GM21447 (cell line): ENCODE measurements at regions not wholly inside any gene's neighbourhood (a gene's known extent, or its start where the extent isn't known, plus 50 kb on each side); places are given as distances from the start of the nearest gene placed in this dataset.

Experiments
- ATAC-seq: cut with Tn5 transposase; IDR thresholded peaks from one replicate; pipeline ENCODE4 v1.9.1; 2021; ENCODE audit not compliant: unreplicated experiment

- ATAC-seq: no peak
These were observed 293.6 kb downstream of the SOX11 start for GRCh38 chr2:5985536-5986385.

GRCh38 chr2:5986801-5987787 lies 294.9 kb downstream of the SOX11 start:
- no peak for ATAC-seq

- no peak for ATAC-seq
These were observed 295.9 kb downstream of the SOX11 start for GRCh38 chr2:5988120-5988519.

- ATAC-seq: no peak
These were observed 297.9 kb downstream of the SOX11 start for GRCh38 chr2:5990086-5990485.

GRCh38 chr2:5991305-5991968 lies 299.3 kb downstream of the SOX11 start:
- no peak for ATAC-seq

GRCh38 chr2:5995832-5996231 lies 303.6 kb downstream of the SOX11 start:
- ATAC-seq: no peak

GRCh38 chr2:6008186-6008585 lies 316.0 kb downstream of the SOX11 start:
- ATAC-seq: no peak

GRCh38 chr2:6008726-6009125 lies 316.5 kb downstream of the SOX11 start:
- ATAC-seq: no peak

- no peak for ATAC-seq
These were observed 318.0 kb downstream of the SOX11 start for GRCh38 chr2:6010163-6010562.

- no peak for ATAC-seq
These were observed 319.7 kb downstream of the SOX11 start for GRCh38 chr2:6011921-6012320.

GRCh38 chr2:6017736-6018286 lies 325.6 kb downstream of the SOX11 start:
- no peak for ATAC-seq

- ATAC-seq: no peak
These were observed 332.0 kb downstream of the SOX11 start for GRCh38 chr2:6024229-6024628.

- no peak for ATAC-seq
These were observed 332.6 kb downstream of the SOX11 start for GRCh38 chr2:6024784-6025183.

- no peak for ATAC-seq
These were observed 333.2 kb downstream of the SOX11 start for GRCh38 chr2:6025391-6025790.

- ATAC-seq: no peak
These were observed 334.9 kb downstream of the SOX11 start for GRCh38 chr2:6027066-6027465.

GRCh38 chr2:6031200-6031867 lies 339.1 kb downstream of the SOX11 start:
- no peak for ATAC-seq

- no peak for ATAC-seq
These were observed 344.0 kb downstream of the SOX11 start for GRCh38 chr2:6036211-6036610.

- no peak for ATAC-seq
These were observed 351.1 kb downstream of the SOX11 start for GRCh38 chr2:6043238-6043637.

- no peak for ATAC-seq
These were observed 360.5 kb downstream of the SOX11 start for GRCh38 chr2:6052649-6053048.

GRCh38 chr2:6053743-6054142 lies 361.6 kb downstream of the SOX11 start:
- no peak for ATAC-seq
